ENCODE measurements at regions not wholly inside any gene's neighbourhood (a gene's known extent, or its start where the extent isn't known, plus 50 kb on each side); places are given as distances from the start of the nearest gene placed in this dataset.

- TF ChIP-seq CTCF (IDR thresholded peaks at IDR 0.05) (no peak), POLR2A (IDR thresholded peaks at IDR 0.05) (no peak)
These were observed 436.6 kb downstream of the SHISA9 start for GRCh38 chr16:13338044-13338443.
